ENCODE measurements at regions not wholly inside any gene's neighbourhood (a gene's known extent, or its start where the extent isn't known, plus 50 kb on each side); places are given as distances from the start of the nearest gene placed in this dataset.

- H3K4me3 ChIP-seq: no peak overlapping the region
- H3K36me3 ChIP-seq: no peaks in the 10 kb centered on the region
- no peak overlapping the region for H3K27ac ChIP-seq
- DNase-seq (ENCODE audit: low spot score in 2 of 2): no peak
- H3K27me3 ChIP-seq: no peaks in the 10 kb centered on the region
- TF ChIP-seq EP300 (IDR thresholded peaks at IDR 0.05): no peak
- H3K4me1 ChIP-seq: no peaks in the 10 kb centered on the region
- WGBS: 87% methylated on average over 1 of the region's 1 CpG
- no peaks in the 10 kb centered on the region for H3K9me3 ChIP-seq
These were observed 2840.3 kb upstream of the PCDH20 start for GRCh38 chr13:64255988-64256387.

- TF ChIP-seq POLR2AphosphoS5 (IDR thresholded peaks at IDR 0.05): no peak
- no peak for TF ChIP-seq EP300 (IDR thresholded peaks at IDR 0.05)
- TF ChIP-seq CTCF (IDR thresholded peaks at IDR 0.05): no peak
- no peak for TF ChIP-seq POLR2A (IDR thresholded peaks at IDR 0.05)
- H3K4me3 ChIP-seq: no peak overlapping the region
- no peaks in the 10 kb centered on the region for H3K9me3 ChIP-seq
- H3K36me3 ChIP-seq: no peaks in the 10 kb centered on the region
- no peak for DNase-seq (ENCODE audit: low spot score in 2 of 2)
- no peaks in the 10 kb centered on the region for H3K27me3 ChIP-seq
- H3K4me1 ChIP-seq: no peaks in the 10 kb centered on the region
- no peak overlapping the region for H3K27ac ChIP-seq
These were observed 2832.9 kb upstream of the PCDH20 start for GRCh38 chr13:64248371-64249065.

- Histone ChIP-seq H3K9me3 (no peaks in the 10 kb centered on the region), H3K27me3 (no peaks in the 10 kb centered on the region), H3K27ac (no peak overlapping the region), H3K4me1 (no peaks in the 10 kb centered on the region), H3K36me3 (no peaks in the 10 kb centered on the region), H3K4me3 (no peak overlapping the region)
- TF ChIP-seq POLR2A (IDR thresholded peaks at IDR 0.05): no peak
- no peak for TF ChIP-seq POLR2AphosphoS5 (IDR thresholded peaks at IDR 0.05)
- no peak for TF ChIP-seq EP300 (IDR thresholded peaks at IDR 0.05)
- no peak for TF ChIP-seq CTCF (IDR thresholded peaks at IDR 0.05)
- WGBS: 31% methylated on average over 2 of the region's 2 CpGs
- DNase-seq (ENCODE audit: low spot score in 2 of 2): no peak
These were observed 2823.7 kb upstream of the PCDH20 start for GRCh38 chr13:64239372-64239771.

- H3K36me3 ChIP-seq: no peaks in the 10 kb centered on the region
- no peaks in the 10 kb centered on the region for H3K4me1 ChIP-seq
- no peak overlapping the region for H3K27ac ChIP-seq
- 70% methylated on average over 4 of the region's 4 CpGs for WGBS
- H3K27me3 ChIP-seq: no peaks in the 10 kb centered on the region
- H3K4me3 ChIP-seq: no peak overlapping the region
- no peak for TF ChIP-seq EP300 (IDR thresholded peaks at IDR 0.05)
- no peak for TF ChIP-seq CTCF (IDR thresholded peaks at IDR 0.05)
- no peak for TF ChIP-seq POLR2A (IDR thresholded peaks at IDR 0.05)
- TF ChIP-seq POLR2AphosphoS5 (IDR thresholded peaks at IDR 0.05): no peak
- DNase-seq (ENCODE audit: low spot score in 2 of 2): no peak
- H3K9me3 ChIP-seq: peaks cover 4% of the 10 kb centered on the region
These were observed 2818.6 kb upstream of the PCDH20 start for GRCh38 chr13:64234255-64234654.

- TF ChIP-seq POLR2A (IDR thresholded peaks at IDR 0.05): no peak
- TF ChIP-seq CTCF (IDR thresholded peaks at IDR 0.05): no peak
- TF ChIP-seq POLR2AphosphoS5 (IDR thresholded peaks at IDR 0.05): no peak
- no peak for TF ChIP-seq EP300 (IDR thresholded peaks at IDR 0.05)
- Histone ChIP-seq H3K9me3 (peaks cover 10% of the 10 kb centered on the region), H3K27me3 (no peaks in the 10 kb centered on the region), H3K4me3 (no peak overlapping the region), H3K36me3 (no peaks in the 10 kb centered on the region), H3K4me1 (no peaks in the 10 kb centered on the region), H3K27ac (no peak overlapping the region)
- DNase-seq (ENCODE audit: low spot score in 2 of 2): no peak
- 89% methylated on average over 3 of the region's 3 CpGs for WGBS
These were observed 2807.4 kb upstream of the PCDH20 start for GRCh38 chr13:64223016-64223415.

All from suprapubic skin (tissue), 4 donors.